ENCODE measurements at regions not wholly inside any gene's neighbourhood (a gene's known extent, or its start where the extent isn't known, plus 50 kb on each side); places are given as distances from the start of the nearest gene placed in this dataset.
"Not testable (repeated sequence)": the region's sequence is repeated elsewhere in the genome, so short reads cannot be mapped to it uniquely, and the experiment has no call there.

DNA sequence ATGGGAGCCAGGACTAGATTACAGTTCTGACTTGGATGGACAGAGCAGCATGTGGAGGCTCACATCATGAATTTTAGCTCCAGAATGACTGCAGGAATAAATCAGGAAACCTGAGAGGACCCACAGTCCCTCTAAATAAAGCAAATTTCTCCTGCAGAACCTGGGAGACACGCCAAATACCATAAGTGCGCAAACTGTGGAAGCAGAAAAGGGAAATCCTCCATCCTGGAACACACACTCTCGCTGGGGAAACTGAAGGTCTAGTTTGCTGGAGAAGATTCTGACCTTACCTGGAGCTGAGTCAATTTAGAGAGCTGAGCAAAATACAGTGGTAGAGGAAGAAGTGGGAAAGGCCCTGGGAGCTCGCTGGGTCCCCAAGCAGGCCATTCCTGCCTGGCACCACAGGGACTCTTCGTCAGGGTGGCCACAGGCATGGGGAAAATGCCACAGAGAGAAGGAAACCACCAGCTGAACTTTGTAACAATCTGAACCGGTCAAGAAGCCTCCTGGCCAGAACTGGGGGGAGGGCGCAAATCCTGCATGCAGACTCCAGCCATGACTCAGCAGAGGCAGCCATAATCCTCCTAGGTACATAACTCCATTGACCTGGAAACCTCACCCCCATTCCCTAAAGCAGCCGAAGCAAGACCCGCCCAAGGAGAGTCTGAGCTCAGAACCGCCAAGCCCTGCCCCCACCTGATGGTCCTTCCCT, 390.9 kb downstream of the LRRC70 start:
- no peak for DNase-seq

DNA sequence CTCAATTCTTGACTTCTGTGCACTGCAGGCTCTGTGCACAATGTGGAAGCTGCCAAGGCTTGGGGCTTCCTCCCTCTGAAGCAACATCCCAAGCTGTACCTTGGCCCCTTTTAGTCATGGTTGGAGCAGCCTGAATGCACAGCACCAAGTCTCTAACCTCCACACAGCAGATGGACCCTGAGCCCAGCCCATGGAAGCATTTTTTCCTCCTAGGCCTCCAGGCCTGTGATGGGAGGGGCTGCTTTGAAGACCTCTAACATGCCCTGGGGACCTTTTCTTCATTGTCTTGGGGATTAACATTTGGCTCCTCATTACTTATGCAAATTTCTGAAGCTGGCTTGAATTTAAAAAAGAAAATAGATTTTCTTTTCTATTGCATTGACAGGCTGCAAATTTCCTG, 385.8 kb downstream of the LRRC70 start:
- no peak for DNase-seq

- DNase-seq = no peak
Observed at GRCh38 chr5:62960781-62961180, 382.2 kb downstream of the LRRC70 start.

DNA sequence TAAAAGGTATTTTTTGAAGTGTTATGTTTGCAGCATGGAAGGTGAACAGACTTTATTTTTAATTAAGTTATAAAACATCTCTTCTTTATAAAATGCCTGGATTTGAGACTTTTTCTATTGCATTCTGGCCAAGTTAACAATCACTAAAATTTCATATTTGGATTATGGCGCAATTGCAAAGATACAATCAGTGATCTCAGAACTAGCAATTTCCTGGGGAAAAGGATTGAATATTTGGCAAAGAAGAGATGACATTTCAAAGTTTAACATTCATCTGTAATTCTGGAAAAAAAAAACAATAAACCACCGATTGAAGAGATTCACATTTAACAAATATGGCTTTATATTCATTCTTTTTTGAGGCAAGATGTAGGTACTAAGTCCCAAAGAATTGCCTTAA, 378.0 kb downstream of the LRRC70 start:
- DNase-seq = no peak

DNA sequence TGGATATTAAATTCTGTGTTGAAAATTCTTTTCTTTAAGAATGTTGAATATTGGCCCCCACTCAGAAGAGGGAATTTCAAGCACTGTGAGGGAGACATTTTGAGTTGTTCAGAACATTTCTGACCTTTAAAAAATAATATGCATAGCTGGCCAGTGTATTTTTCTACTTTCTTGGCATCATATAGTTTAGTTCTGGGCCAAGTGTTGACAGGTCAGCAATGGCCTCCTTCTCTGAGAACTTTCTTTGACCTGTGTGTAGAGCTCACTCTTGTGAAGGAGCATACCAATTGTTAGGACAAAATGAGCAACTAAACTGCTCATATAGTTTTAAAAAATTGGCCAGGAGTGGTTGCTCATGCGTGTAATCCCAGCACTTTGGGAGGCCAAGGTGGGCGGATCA, 376.0 kb downstream of the LRRC70 start:
- DNase-seq = no peak

DNA sequence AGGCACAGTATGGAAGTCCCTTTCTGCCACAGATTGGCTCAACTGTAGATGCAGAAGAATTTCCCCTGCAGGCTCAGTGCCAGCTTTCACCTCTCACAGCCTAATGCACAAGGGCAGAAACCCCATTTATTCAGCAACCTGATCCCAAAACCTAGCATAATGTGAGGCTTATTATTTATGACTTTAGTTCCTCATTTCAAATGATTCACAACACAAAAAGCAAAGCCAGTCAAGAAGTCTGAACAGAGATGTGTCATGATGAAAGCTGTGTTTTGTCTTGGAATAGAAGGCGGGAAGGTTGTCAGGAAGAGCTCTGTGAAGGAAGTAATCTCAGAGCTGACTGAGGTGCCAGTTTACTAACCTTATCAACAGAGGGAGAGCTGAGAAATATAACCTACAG, 369.7 kb downstream of the LRRC70 start:
- no peak for DNase-seq

DNA sequence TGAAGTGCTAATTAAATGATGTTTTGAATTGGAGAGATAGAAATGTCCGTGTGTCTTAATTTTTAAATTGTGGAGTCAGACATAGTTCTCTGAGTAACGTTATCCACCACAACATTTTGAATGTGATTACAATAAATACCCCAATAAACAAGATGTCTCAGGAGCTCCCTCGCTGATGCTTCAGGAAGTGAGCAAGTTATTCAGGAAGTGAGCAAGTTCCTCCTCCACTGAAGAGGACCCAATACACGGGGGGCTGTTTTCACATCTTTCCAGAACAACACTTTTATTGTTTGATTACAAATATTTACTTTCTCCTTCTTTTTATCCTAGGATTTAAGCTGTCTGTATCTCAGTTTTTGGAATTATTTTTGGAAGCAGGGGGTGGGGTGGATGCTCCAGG, 363.8 kb downstream of the LRRC70 start:
- no peak for DNase-seq

- peak; percentile 0 for DNase-seq
Observed at GRCh38 chr5:62938927-62939326, 360.3 kb downstream of the LRRC70 start.

DNA sequence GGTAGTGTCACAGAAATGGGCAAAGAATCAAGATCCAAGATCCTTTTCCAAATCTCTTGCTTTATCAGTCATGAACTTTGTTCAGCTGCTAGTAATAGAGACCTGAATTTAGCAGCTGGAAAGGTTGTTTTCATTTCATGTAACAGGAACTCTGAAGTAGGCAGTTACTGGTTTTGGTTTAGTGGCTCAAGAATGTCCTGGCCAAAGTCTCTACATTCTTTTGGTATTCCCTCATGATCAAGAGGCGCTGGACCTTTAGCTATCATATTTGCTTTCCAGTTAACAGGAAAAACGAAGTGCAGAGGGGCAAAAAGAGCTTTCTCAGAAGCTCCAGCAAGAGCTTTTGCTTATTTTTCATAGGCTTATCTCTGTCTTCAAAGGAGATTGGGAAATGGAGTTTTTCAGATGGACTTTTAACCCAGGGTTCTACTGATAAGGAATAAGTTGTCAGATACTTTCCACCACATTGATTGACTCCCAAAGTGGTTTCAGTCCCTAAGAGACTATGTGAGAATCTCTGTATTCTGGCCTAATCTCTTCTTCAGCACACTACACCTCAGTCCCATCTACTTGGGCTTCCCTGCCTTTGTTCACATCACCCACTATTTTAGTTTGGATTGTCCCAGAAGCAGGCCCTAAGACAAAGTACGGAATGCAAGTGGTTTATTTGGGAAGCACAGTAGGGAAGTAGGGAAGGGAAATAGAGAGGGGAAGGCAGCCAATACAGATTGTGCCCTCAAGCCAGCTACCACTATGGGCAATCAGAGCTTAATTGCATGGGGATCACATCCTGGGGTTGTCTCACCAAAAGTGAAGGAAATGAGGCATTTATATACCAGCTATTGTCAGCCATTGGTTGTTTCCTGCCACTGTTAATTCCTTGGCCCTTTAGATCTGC, 359.3 kb downstream of the LRRC70 start:
- peak; percentile 1 for DNase-seq

DNA sequence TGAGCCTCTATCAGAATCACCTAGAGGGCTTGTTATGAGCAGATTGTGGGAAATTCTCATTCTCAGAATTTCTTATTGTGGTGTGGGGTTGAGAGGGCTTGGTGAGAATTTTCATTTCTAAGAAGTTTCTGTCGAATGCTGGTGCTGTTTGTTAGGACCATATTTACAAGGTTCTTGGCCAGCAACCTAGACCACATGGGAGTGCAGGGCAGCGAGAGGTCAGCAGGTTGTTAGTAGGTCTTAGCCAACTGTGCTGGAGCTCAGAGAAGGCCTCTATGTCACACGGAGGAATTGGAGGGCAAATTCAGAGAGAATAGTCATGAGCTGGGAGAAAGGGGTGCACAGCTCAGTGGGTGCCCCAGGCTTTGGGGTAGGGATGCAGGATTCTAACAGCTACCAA, 357.0 kb downstream of the LRRC70 start:
- DNase-seq = no peak

DNA sequence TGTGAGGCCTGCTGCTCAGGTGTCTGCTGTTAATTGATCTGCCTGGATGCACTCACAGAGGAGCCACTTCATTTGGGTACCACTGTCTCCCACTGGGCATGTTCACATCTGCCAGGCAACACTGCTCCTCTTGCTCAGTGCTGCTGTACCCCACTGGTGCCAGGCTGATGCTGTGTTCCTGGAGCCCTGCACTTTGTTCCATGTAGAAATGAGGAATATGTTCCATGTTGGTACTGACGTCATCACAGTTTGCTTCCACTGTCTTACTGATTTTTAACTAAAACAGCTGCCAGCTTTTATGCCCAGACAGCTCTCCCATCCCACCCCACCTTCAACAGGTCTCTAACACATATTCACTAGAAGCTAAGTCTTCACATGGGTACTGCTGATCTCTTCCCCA, 355.7 kb downstream of the LRRC70 start:
- no peak for DNase-seq

DNA sequence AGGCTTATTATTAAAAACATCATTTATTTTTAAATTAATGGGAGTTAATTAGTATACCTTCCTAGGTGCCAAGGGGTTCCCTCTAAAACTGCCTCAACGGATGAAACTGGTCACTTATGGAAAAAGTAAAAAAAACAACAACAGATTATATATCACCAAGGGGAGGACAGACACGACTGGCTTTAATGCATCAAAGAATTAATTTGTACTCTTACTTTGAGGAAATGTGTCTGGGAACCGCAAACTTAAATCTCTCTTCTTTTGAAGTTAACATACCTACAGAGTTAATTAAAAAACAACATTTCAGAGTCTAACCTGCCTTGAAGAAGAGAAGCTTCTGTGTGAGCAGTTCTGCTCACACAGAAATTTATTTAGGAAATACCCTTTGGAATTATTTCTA, 354.6 kb downstream of the LRRC70 start:
- DNase-seq = no peak

GRCh38 chr5:62931153-62931950, 352.7 kb downstream of the LRRC70 start:
- DNase-seq = no peak

DNA sequence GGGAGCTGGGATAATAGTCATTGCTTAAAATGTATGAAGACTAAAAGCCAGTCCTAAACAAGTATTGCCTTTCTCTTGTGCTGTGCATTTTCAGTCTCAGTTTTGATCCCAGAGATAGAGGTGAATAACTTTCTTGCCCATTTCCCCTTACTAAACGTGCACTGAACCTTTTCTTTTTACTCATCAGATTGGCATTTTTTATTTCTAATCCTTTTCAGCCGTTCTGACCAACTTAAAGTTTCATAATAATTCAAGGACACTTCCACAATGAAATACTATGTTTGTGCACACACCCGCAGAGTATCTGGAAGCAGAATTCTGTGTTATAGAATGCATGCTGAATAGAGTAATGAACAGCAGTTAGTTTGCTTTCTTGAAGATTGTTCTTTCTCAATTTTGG, 343.6 kb downstream of the LRRC70 start:
- DNase-seq = no peak

- no peak for DNase-seq
Observed at GRCh38 chr5:62920856-62921255, 342.2 kb downstream of the LRRC70 start.

GRCh38 chr5:62909326-62909725, 330.7 kb downstream of the LRRC70 start:
- DNase-seq = no peak

DNA sequence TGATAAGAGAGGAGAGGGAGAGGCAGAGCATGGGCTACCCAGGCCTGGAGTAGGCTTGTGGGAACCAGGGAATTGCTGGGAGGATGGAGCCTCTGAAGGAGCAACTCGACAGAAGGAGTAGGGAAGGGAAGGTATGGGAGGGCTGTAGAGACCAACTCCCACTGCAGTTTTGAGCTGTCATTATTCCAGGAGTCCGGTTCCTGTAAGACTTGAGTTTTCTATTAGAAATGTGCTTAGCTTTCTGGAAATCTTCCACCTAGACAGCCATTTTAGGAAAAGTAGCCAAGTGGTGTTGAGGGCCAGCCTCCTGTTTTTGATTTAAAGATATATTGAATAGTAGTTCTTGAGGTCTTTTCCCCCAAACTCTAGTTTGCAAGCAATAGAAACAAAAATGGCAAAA, 323.5 kb downstream of the LRRC70 start:
- no peak for DNase-seq

DNA sequence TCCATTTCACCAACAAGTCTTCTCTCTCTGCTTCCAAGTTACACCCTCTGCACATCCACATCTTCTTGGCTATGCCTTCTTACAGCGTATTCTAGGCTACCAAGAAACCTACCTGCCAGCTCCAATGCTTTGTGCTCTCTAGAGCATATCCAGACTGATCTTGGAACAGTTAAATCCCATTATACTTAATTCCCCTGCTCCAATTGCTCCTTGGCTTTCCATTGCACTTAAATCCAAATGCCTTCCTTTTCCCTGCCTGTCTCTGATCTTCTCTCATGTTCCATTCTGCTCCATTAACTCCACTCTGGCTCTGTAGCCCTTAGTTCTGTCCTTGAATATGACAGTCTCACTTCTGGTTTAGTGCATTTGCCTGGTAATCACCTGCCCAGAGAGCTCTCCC, 322.4 kb downstream of the LRRC70 start:
- no peak for DNase-seq

- DNase-seq = no peak
Observed at GRCh38 chr5:62896121-62896893, 317.7 kb downstream of the LRRC70 start.

GRCh38 chr5:62886603-62887315, 308.1 kb downstream of the LRRC70 start:
- no peak for DNase-seq

GRCh38 chr5:62837330-62837729, 258.7 kb downstream of the LRRC70 start:
- not testable (repeated sequence) for DNase-seq

- no peak for DNase-seq
Observed at GRCh38 chr5:62829604-62829986, 251.0 kb downstream of the LRRC70 start.
